ENCODE measurements at regions not wholly inside any gene's neighbourhood (a gene's known extent, or its start where the extent isn't known, plus 50 kb on each side); places are given as distances from the start of the nearest gene placed in this dataset.

GRCh38 chr4:132513491-132513890 is 635.6 kb upstream of the PCDH10 start:
- Histone ChIP-seq H4K20me1 (ENCODE audit: insufficient read depth, low read length) (no peaks in the 10 kb centered on the region), H3K36me3 (ENCODE audit: insufficient read depth, low read length) (no peaks in the 10 kb centered on the region), H3F3A (ENCODE audit: insufficient read depth, low read length) (no peaks in the 10 kb centered on the region), H3K4me1 (ENCODE audit: insufficient read depth, low read length, severe bottlenecking) (peaks cover 12% of the 10 kb centered on the region), H3K27ac (ENCODE audit: low read depth, low read length, poor library complexity, severe bottlenecking) (no peak overlapping the region), H3K4me3 (ENCODE audit: low read depth, low read length, poor library complexity, severe bottlenecking) (no peak overlapping the region), H3K27me3 (ENCODE audit: insufficient read depth, low read length) (no peaks in the 10 kb centered on the region), H3K79me2 (ENCODE audit: insufficient read depth, low read length) (no peaks in the 10 kb centered on the region), H3K9me3 (ENCODE audit: low read length) (0 out of 2 replicates have a peak, but pooled peaks cover 4% of the 10 kb centered on the region), H2AFZ (ENCODE audit: low read length) (peak overlapping the region; percentile 84), H3K9ac (ENCODE audit: low read length) (no peak overlapping the region), H3K4me2 (ENCODE audit: low read length) (no peak overlapping the region), H3K9me2 (ENCODE audit: low read depth, low read length) (no peaks in the 10 kb centered on the region)
- TF ChIP-seq CTCF (IDR thresholded peaks at IDR 0.05; ENCODE audit: low read length) (no peak), EZH2 (IDR thresholded peaks at IDR 0.05; ENCODE audit: borderline replicate concordance, low read length) (no peak)

- Histone ChIP-seq H3K27ac (ENCODE audit: low read depth, low read length, poor library complexity, severe bottlenecking) (peak overlapping the region; percentile 11), H3K9ac (ENCODE audit: low read length) (no peak overlapping the region), H3K36me3 (ENCODE audit: insufficient read depth, low read length) (no peaks in the 10 kb centered on the region), H4K20me1 (ENCODE audit: insufficient read depth, low read length) (no peaks in the 10 kb centered on the region), H3K79me2 (ENCODE audit: insufficient read depth, low read length) (no peaks in the 10 kb centered on the region), H3K4me1 (ENCODE audit: insufficient read depth, low read length, severe bottlenecking) (peaks cover 39% of the 10 kb centered on the region), H3K4me3 (ENCODE audit: low read depth, low read length, poor library complexity, severe bottlenecking) (no peak overlapping the region), H3K9me3 (ENCODE audit: low read length) (no peaks in the 10 kb centered on the region), H3K4me2 (ENCODE audit: low read length) (no peak overlapping the region), H2AFZ (ENCODE audit: low read length) (no peak overlapping the region), H3F3A (ENCODE audit: insufficient read depth, low read length) (0 out of 2 replicates have a peak, but pooled peaks cover 2% of the 10 kb centered on the region), H3K27me3 (ENCODE audit: insufficient read depth, low read length) (no peaks in the 10 kb centered on the region), H3K9me2 (ENCODE audit: low read depth, low read length) (no peaks in the 10 kb centered on the region)
- TF ChIP-seq CTCF (IDR thresholded peaks at IDR 0.05; ENCODE audit: low read length) (no peak), EZH2 (IDR thresholded peaks at IDR 0.05; ENCODE audit: borderline replicate concordance, low read length) (no peak)
Observed at GRCh38 chr4:132526652-132527051, 622.4 kb upstream of the PCDH10 start.

GRCh38 chr4:132527817-132528216 is 621.3 kb upstream of the PCDH10 start:
- Histone ChIP-seq H3K36me3 (ENCODE audit: insufficient read depth, low read length) (no peaks in the 10 kb centered on the region), H3K9me2 (ENCODE audit: low read depth, low read length) (no peaks in the 10 kb centered on the region), H3K4me3 (ENCODE audit: low read depth, low read length, poor library complexity, severe bottlenecking) (no peak overlapping the region), H3K4me2 (ENCODE audit: low read length) (no peak overlapping the region), H4K20me1 (ENCODE audit: insufficient read depth, low read length) (no peaks in the 10 kb centered on the region), H3F3A (ENCODE audit: insufficient read depth, low read length) (0 out of 2 replicates have a peak, but pooled peaks cover 2% of the 10 kb centered on the region), H3K9me3 (ENCODE audit: low read length) (no peaks in the 10 kb centered on the region), H2AFZ (ENCODE audit: low read length) (no peak overlapping the region), H3K27ac (ENCODE audit: low read depth, low read length, poor library complexity, severe bottlenecking) (peak overlapping the region; percentile 61), H3K79me2 (ENCODE audit: insufficient read depth, low read length) (no peaks in the 10 kb centered on the region), H3K9ac (ENCODE audit: low read length) (no peak overlapping the region), H3K27me3 (ENCODE audit: insufficient read depth, low read length) (no peaks in the 10 kb centered on the region), H3K4me1 (ENCODE audit: insufficient read depth, low read length, severe bottlenecking) (peaks cover 51% of the 10 kb centered on the region)
- TF ChIP-seq CTCF (IDR thresholded peaks at IDR 0.05; ENCODE audit: low read length) = no peak
- TF ChIP-seq EZH2 (IDR thresholded peaks at IDR 0.05; ENCODE audit: borderline replicate concordance, low read length) = no peak
